Fibroblast of gingiva (primary cell): ENCODE measurements at regions not wholly inside any gene's neighbourhood (a gene's known extent, or its start where the extent isn't known, plus 50 kb on each side); places are given as distances from the start of the nearest gene placed in this dataset.
A peak's percentile ranks its signal among the peaks of the same experiment; 100 is the strongest.
"Not testable (repeated sequence)": the region's sequence is repeated elsewhere in the genome, so short reads cannot be mapped to it uniquely, and the experiment has no call there.

Source experiments
- DNase-seq: peaks from one replicate; pipeline ENCODE4 v3.0.0-alpha.2; 2011; ENCODE audit warnings: low read depth

GRCh38 chr11:101741479-101742175, 157.8 kb upstream of the TRPC6 start:
- no peak for DNase-seq

GRCh38 chr11:101741061-101741460, 157.3 kb upstream of the TRPC6 start:
- no peak for DNase-seq

GRCh38 chr11:101738452-101738851, 154.6 kb upstream of the TRPC6 start:
- peak; percentile 33 for DNase-seq

GRCh38 chr11:101729406-101730078, 145.7 kb upstream of the TRPC6 start:
- no peak for DNase-seq

- no peak for DNase-seq
These were observed 143.6 kb upstream of the TRPC6 start for GRCh38 chr11:101727451-101727850.

- DNase-seq = no peak
These were observed 143.2 kb upstream of the TRPC6 start for GRCh38 chr11:101726988-101727387.

GRCh38 chr11:101723371-101723770, 139.6 kb upstream of the TRPC6 start:
- DNase-seq = no peak

- DNase-seq = no peak
These were observed 137.5 kb upstream of the TRPC6 start for GRCh38 chr11:101721270-101721669.

GRCh38 chr11:101718402-101718801, 134.6 kb upstream of the TRPC6 start:
- peak; percentile 76 for DNase-seq

GRCh38 chr11:101717619-101718018, 133.8 kb upstream of the TRPC6 start:
- peak; percentile 27 for DNase-seq

GRCh38 chr11:101715281-101715680, 131.5 kb upstream of the TRPC6 start:
- DNase-seq = no peak

- DNase-seq = no peak
These were observed 123.7 kb upstream of the TRPC6 start for GRCh38 chr11:101707477-101707876.

- DNase-seq = peak; percentile 70
These were observed 122.7 kb upstream of the TRPC6 start for GRCh38 chr11:101706541-101706940.

- DNase-seq = no peak
These were observed 122.2 kb upstream of the TRPC6 start for GRCh38 chr11:101705972-101706371.

- not testable (repeated sequence) for DNase-seq
These were observed 111.1 kb upstream of the TRPC6 start for GRCh38 chr11:101694869-101695268.

- no peak for DNase-seq
These were observed 109.2 kb upstream of the TRPC6 start for GRCh38 chr11:101692980-101693379.

GRCh38 chr11:101686514-101686913, 102.7 kb upstream of the TRPC6 start:
- peak; percentile 57 for DNase-seq

- DNase-seq = no peak
These were observed 84.4 kb upstream of the TRPC6 start for GRCh38 chr11:101668236-101668635.

- no peak for DNase-seq
These were observed 83.1 kb upstream of the TRPC6 start for GRCh38 chr11:101666916-101667315.

GRCh38 chr11:101661559-101661958, 77.8 kb upstream of the TRPC6 start:
- no peak for DNase-seq
